SK-N-SH (cell line): ENCODE measurements at regions not wholly inside any gene's neighbourhood (a gene's known extent, or its start where the extent isn't known, plus 50 kb on each side); places are given as distances from the start of the nearest gene placed in this dataset.

ENCODE experiments used
- CTCF ChIA-PET: fragments of 300-600, 350-600 bp; formaldehyde crosslinking; extraction: SDS; loops from one replicate; lab custom pipeline; 2021; lab: Yijun Ruan, JAX
- POLR2A ChIA-PET: fragments of 350-600 bp; sonication (Branson Sonifier 250); formaldehyde crosslinking; extraction: SDS; loops from one replicate; lab custom pipeline; 2020; ENCODE audit warnings: antibody characterized with exemption, inconsistent platforms; lab: Yijun Ruan, JAX
- DNase-seq: peaks from one replicate; pipeline ENCODE4 v3.0.0; 2012
- H2AFZ ChIP-seq: fragments of 200-600 bp; sonication (generic); 2 replicates; pipeline ENCODE4 v1.8.1; 2016; ENCODE audit warnings: antibody characterized with exemption, mild to moderate bottlenecking, low read depth
- H3F3A ChIP-seq: fragments of 200-600 bp; sonication (generic); replicated peaks from 2 replicates; pipeline ENCODE3; 2016; ENCODE audit warnings: antibody characterized with exemption, mild to moderate bottlenecking; ENCODE audit not compliant: insufficient read depth
- H3K27ac ChIP-seq, 2 experiments: fragments of 200-500 bp in 1 of 2; fragments of 200-600 bp in 1 of 2; sonication (Bioruptor generic) in 1 of 2; sonication (generic), shearing (Covaris generic) in 1 of 2; 2 replicates each; pipeline versions ENCODE4 v1.5.1 to v1.6.1; 2014 to 2016; ENCODE audit warnings: low read depth in 2 of 2, inconsistent platforms in 1 of 2, low read length in 1 of 2, mild to moderate bottlenecking in 1 of 2, mixed read lengths in 1 of 2
- H3K27me3 ChIP-seq: fragments of 200-600 bp; sonication (generic), shearing (Covaris generic); 2 replicates; pipeline ENCODE4 v1.6.1; 2016; ENCODE audit warnings: mixed run types; ENCODE audit not compliant: insufficient read depth
- H3K36me3 ChIP-seq, 2 experiments: fragments of 200-500 bp in 1 of 2; fragments of 200-600 bp in 1 of 2; sonication (Bioruptor generic) in 1 of 2; sonication (generic) in 1 of 2; replicated peaks in 1 of 2; 2 replicates each; pipeline versions ENCODE3 to v1.5.1; 2014 to 2016; ENCODE audit warnings: low read length in 1 of 2, mild to moderate bottlenecking in 1 of 2; ENCODE audit not compliant: insufficient read depth in 2 of 2, control insufficient read depth in 1 of 2
- H3K4me1 ChIP-seq, 2 experiments: fragments of 200-500 bp in 1 of 2; fragments of 200-600 bp in 1 of 2; sonication (Bioruptor generic) in 1 of 2; sonication (generic), shearing (Covaris generic) in 1 of 2; 2 replicates each; pipeline versions ENCODE4 v1.5.1 to v1.6.1; 2014 to 2016; ENCODE audit warnings: low read depth in 1 of 2, low read length in 1 of 2, mixed run types in 1 of 2; ENCODE audit not compliant: insufficient read depth in 2 of 2, control insufficient read depth in 1 of 2
- H3K4me2 ChIP-seq: fragments of 200-600 bp; sonication (generic), shearing (Covaris generic); 2 replicates; pipeline ENCODE4 v1.6.1; 2017; ENCODE audit warnings: mixed run types
- H3K4me3 ChIP-seq, 2 experiments: fragments of 200-500 bp in 1 of 2; fragments of 200-600 bp in 1 of 2; sonication (Bioruptor generic) in 1 of 2; sonication (generic), shearing (Covaris generic) in 1 of 2; 2 replicates each; pipeline versions ENCODE4 v1.5.1 to v1.8.1; 2014 to 2016; ENCODE audit warnings: low read depth in 2 of 2, inconsistent platforms in 1 of 2, low read length in 1 of 2, mild to moderate bottlenecking in 1 of 2, mixed read lengths in 1 of 2, moderate library complexity in 1 of 2
- H3K79me2 ChIP-seq: fragments of 200-600 bp; sonication (generic); 2 replicates; pipeline ENCODE4 v1.8.1; 2017; ENCODE audit warnings: mild to moderate bottlenecking; ENCODE audit not compliant: insufficient read depth
- H3K9ac ChIP-seq: fragments of 200-600 bp; sonication (generic); 2 replicates; pipeline ENCODE4 v1.6.1; 2017; ENCODE audit warnings: mixed run types
- H3K9me2 ChIP-seq: fragments of 200-600 bp; sonication (generic); 2 replicates; pipeline ENCODE4 v1.6.1; 2017; ENCODE audit warnings: mixed run types
- H3K9me3 ChIP-seq: fragments of 200-600 bp; sonication (generic); 2 replicates; pipeline ENCODE4 v1.6.1; 2017; ENCODE audit warnings: mixed run types, mild to moderate bottlenecking, moderate library complexity
- H4K20me1 ChIP-seq: fragments of 200-600 bp; sonication (generic); 2 replicates; pipeline ENCODE4 v1.6.1; 2017; ENCODE audit warnings: mild to moderate bottlenecking, mixed run types; ENCODE audit not compliant: insufficient read depth
- CHD2 ChIP-seq: fragments of 150-350 bp; IDR thresholded peaks from 2 replicates; pipeline ENCODE4 v1.6.1; 2018; ENCODE audit warnings: low read length; ENCODE audit not compliant: partially characterized antibody
- ELF1 ChIP-seq: IDR thresholded peaks from 2 replicates; pipeline ENCODE4 v1.4.0; 2012
- EP300 ChIP-seq, 2 experiments: IDR thresholded peaks; 2 replicates each; pipeline versions ENCODE4 v1.4.0 to v1.6.1; 2012; ENCODE audit warnings: borderline replicate concordance in 1 of 2, low read depth in 1 of 2, low read length in 1 of 2
- FOXJ3 ChIP-seq: sonication (generic); formaldehyde crosslinking; IDR thresholded peaks from 2 replicates; pipeline ENCODE4 v1.5.1; 2020; ENCODE audit warnings: mild to moderate bottlenecking, missing genetic modification reagents
- FOXM1 ChIP-seq: IDR thresholded peaks from 2 replicates; pipeline ENCODE4 v1.4.0; 2012; ENCODE audit warnings: low read depth, mild to moderate bottlenecking
- GABPA ChIP-seq: IDR thresholded peaks from 2 replicates; pipeline ENCODE4 v1.4.0; 2012; ENCODE audit warnings: low read depth, mild to moderate bottlenecking
- GATA2 ChIP-seq: sonication (generic); formaldehyde crosslinking; IDR thresholded peaks from 2 replicates; pipeline ENCODE4 v1.5.0; 2020; ENCODE audit warnings: mild to moderate bottlenecking, missing genetic modification reagents
- JUND ChIP-seq: IDR thresholded peaks from 2 replicates; pipeline ENCODE4 v1.4.0; 2012
- MXI1 ChIP-seq: IDR thresholded peaks from 2 replicates; pipeline ENCODE4 v1.6.1; 2012; ENCODE audit warnings: mild to moderate bottlenecking, low read depth, low read length, improper control_type of control experiment
- NFIC ChIP-seq: IDR thresholded peaks from 2 replicates; pipeline ENCODE4 v1.4.0; 2012; ENCODE audit warnings: borderline replicate concordance
- PBX3 ChIP-seq: IDR thresholded peaks from 2 replicates; pipeline ENCODE4; 2012
- POLR2AphosphoS5 ChIP-seq: IDR thresholded peaks from 2 replicates; pipeline ENCODE4 v1.6.1; 2012; ENCODE audit warnings: low read depth, low read length
- RAD21 ChIP-seq: IDR thresholded peaks from 2 replicates; pipeline ENCODE4 v1.6.1; 2012; ENCODE audit warnings: mild to moderate bottlenecking, low read length
- REST ChIP-seq: IDR thresholded peaks from 2 replicates; pipeline ENCODE4 v1.6.1; 2012; ENCODE audit warnings: mild to moderate bottlenecking, low read depth, low read length, moderate library complexity
- RXRA ChIP-seq: IDR thresholded peaks from 2 replicates; pipeline ENCODE4 v1.4.0; 2012; ENCODE audit warnings: low read depth, mild to moderate bottlenecking, borderline replicate concordance
- SIN3A ChIP-seq: IDR thresholded peaks from 2 replicates; pipeline ENCODE4 v1.6.1; 2012; ENCODE audit warnings: low read depth, mild to moderate bottlenecking, low read length, moderate library complexity, borderline replicate concordance
- SMC3 ChIP-seq: IDR thresholded peaks from 2 replicates; pipeline ENCODE4 v1.6.1; 2012; ENCODE audit warnings: low read depth, low read length, improper control_type of control experiment
- TEAD4 ChIP-seq: IDR thresholded peaks from 2 replicates; pipeline ENCODE4 v1.4.0; 2012; ENCODE audit warnings: mild to moderate bottlenecking, borderline replicate concordance; ENCODE audit not compliant: insufficient read depth
- USF1 ChIP-seq: IDR thresholded peaks from 2 replicates; pipeline ENCODE4 v1.4.0; 2012; ENCODE audit warnings: low read depth, borderline replicate concordance
- USF2 ChIP-seq: fragments of 150-350 bp; IDR thresholded peaks from 2 replicates; pipeline ENCODE4 v1.6.1; 2017; ENCODE audit warnings: antibody characterized with exemption, low read length, low read depth, borderline replicate concordance
- WGBS: methylation state at CpG from one replicate; pipeline ENCODE4 v1.1.6; 2017; ENCODE audit warnings: low lambda C conversion rate; 5-methylcytosine and 5-hydroxymethylcytosine counted together
- TF ChIP-seq, protein P1 (sequence below): IDR thresholded peaks from 2 replicates; pipeline ENCODE4 v1.4.0; 2012; ENCODE audit warnings: low read depth

- CTCF ChIA-PET, result interaction anchor here (0.6 to 2.6 kb wide), 4 partner anchors 9 to 275 kb away, joined by 3 to 10 read pairs (median 8); no protein-coding TSS in a partner anchor
- 40% methylated on average over 3 of the region's 6 CpGs for WGBS
Measured at GRCh38 chr5:168027007-168027406, 264.4 kb upstream of the WWC1 start.

GRCh38 chr5:168030912-168031311 lies 260.5 kb upstream of the WWC1 start:
- Histone ChIP-seq H3F3A (no peaks in the 10 kb centered on the region), H2AFZ (no peak overlapping the region), H3K4me1 (no peaks in the 10 kb centered on the region; a peak in 1 of 4 replicates), H3K27me3 (no peaks in the 10 kb centered on the region), H3K9ac (no peak overlapping the region), H3K79me2 (no peaks in the 10 kb centered on the region), H4K20me1 (no peaks in the 10 kb centered on the region), H3K36me3 (no peaks in the 10 kb centered on the region), H3K27ac (no peak overlapping the region), H3K9me3 (no peaks in the 10 kb centered on the region), H3K9me2 (no peaks in the 10 kb centered on the region), H3K4me3 (no peak overlapping the region), H3K4me2 (no peak overlapping the region)
- TF ChIP-seq NFIC (no peak), USF1 (no peak), PBX3 (no peak), ELF1 (no peak), USF2 (no peak), GATA2 (CRISPR knock-in tag) (no peak), RXRA (no peak), POLR2AphosphoS5 (no peak), GABPA (no peak), CHD2 (no peak), FOXM1 (no peak), REST (no peak), JUND (no peak), RAD21 (no peak), FOXJ3 (CRISPR knock-in tag) (no peak)
- TF ChIP-seq, protein P1, sequence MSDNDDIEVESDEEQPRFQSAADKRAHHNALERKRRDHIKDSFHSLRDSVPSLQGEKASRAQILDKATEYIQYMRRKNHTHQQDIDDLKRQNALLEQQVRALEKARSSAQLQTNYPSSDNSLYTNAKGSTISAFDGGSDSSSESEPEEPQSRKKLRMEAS, result no peak
- 9% methylated on average over 2 of the region's 2 CpGs for WGBS
- ChIA-PET POLR2A (no interaction called here), CTCF (interaction anchor here (1.0 to 2.9 kb wide), 2 partner anchors 10 to 17 kb away, joined by 3 to 11 read pairs; no protein-coding TSS in a partner anchor)
- DNase-seq, result no peak

More at GRCh38 chr5:168027007-168027406, 264.4 kb upstream of the WWC1 start:
- no peak for DNase-seq
- TF ChIP-seq ELF1, result no peak
- no peak for TF ChIP-seq FOXJ3 (CRISPR knock-in tag)
- TF ChIP-seq NFIC, result no peak
- no peak for TF ChIP-seq JUND
- no peak for TF ChIP-seq SMC3
- TF ChIP-seq TEAD4, result no peak
- no peak for TF ChIP-seq SIN3A
- TF ChIP-seq MXI1, result no peak
- no peak for TF ChIP-seq EP300 (IDR thresholded peaks at IDR 0.05; ENCODE audit: borderline replicate concordance in 1 of 2, low read depth in 1 of 2, low read length in 1 of 2)
- Histone ChIP-seq H3K79me2 (no peaks in the 10 kb centered on the region), H3K4me2 (no peak overlapping the region), H3F3A (no peaks in the 10 kb centered on the region), H3K4me3 (no peak overlapping the region), H3K9me2 (no peaks in the 10 kb centered on the region), H3K9ac (no peak overlapping the region), H3K4me1 (peaks cover 0 to 20% of the 10 kb centered on the region in 2 experiments; a peak in 2 of 4 replicates), H3K27me3 (no peaks in the 10 kb centered on the region), H4K20me1 (no peaks in the 10 kb centered on the region), H2AFZ (no peak overlapping the region), H3K36me3 (no peaks in the 10 kb centered on the region), H3K9me3 (no peaks in the 10 kb centered on the region), H3K27ac (no peak overlapping the region)
- POLR2A ChIA-PET, result no interaction called here
